Nephron (organoid): ENCODE measurements at regions not wholly inside any gene's neighbourhood (a gene's known extent, or its start where the extent isn't known, plus 50 kb on each side); places are given as distances from the start of the nearest gene placed in this dataset.

Experiments used
- H3K27ac Mint-ChIP-seq, 3 experiments: 2 replicates each; pipeline ENCODE4 v1.8.0; 2020; ENCODE audit warnings: mixed read lengths in 3 of 3, mild to moderate bottlenecking in 2 of 3, moderate library complexity in 1 of 3
- H3K27me3 Mint-ChIP-seq: 2 replicates; pipeline ENCODE4 v1.8.0; 2021; ENCODE audit warnings: low read depth, mild to moderate bottlenecking, moderate library complexity, mixed read lengths
- H3K36me3 Mint-ChIP-seq: 2 replicates; pipeline ENCODE4 v1.8.0; 2020; ENCODE audit warnings: low read depth, mixed read lengths
- H3K4me1 Mint-ChIP-seq: 2 replicates; pipeline ENCODE4 v1.8.0; 2020; ENCODE audit warnings: mixed read lengths
- H3K4me3 Mint-ChIP-seq, 3 experiments: 2 replicates each; pipeline ENCODE4 v1.8.0; 2020; ENCODE audit warnings: mild to moderate bottlenecking in 3 of 3, mixed read lengths in 3 of 3, moderate library complexity in 2 of 3
- H3K9me3 Mint-ChIP-seq: 2 replicates; pipeline ENCODE4 v1.8.0; 2020; ENCODE audit warnings: mixed read lengths
- CTCF ChIP-seq, 3 experiments: fragments of 200-600 bp; sonication (generic); IDR thresholded peaks; one replicate each; pipeline ENCODE4 v1.5.0; 2021; ENCODE audit warnings: antibody characterized with exemption in 3 of 3; ENCODE audit not compliant: unreplicated experiment in 3 of 3

- no peak overlapping the region for H3K4me3 Mint-ChIP-seq
- H3K27ac Mint-ChIP-seq, result no peak overlapping the region
- H3K36me3 Mint-ChIP-seq, result no peaks in the 10 kb centered on the region
- peaks cover 49% of the 10 kb centered on the region for H3K27me3 Mint-ChIP-seq
- TF ChIP-seq CTCF (IDR thresholded peaks at IDR 0.05; ENCODE audit: unreplicated experiment in 3 of 3), result no peak
- no peaks in the 10 kb centered on the region for H3K4me1 Mint-ChIP-seq
- H3K9me3 Mint-ChIP-seq, result no peaks in the 10 kb centered on the region
Measured at GRCh38 chr1:34270181-34270580, 93.5 kb downstream of the C1orf94 start.

- no peak overlapping the region for H3K27ac Mint-ChIP-seq
- peaks cover 36% of the 10 kb centered on the region for H3K27me3 Mint-ChIP-seq
- no peaks in the 10 kb centered on the region for H3K4me1 Mint-ChIP-seq
- H3K9me3 Mint-ChIP-seq, result no peaks in the 10 kb centered on the region
- no peak for TF ChIP-seq CTCF (IDR thresholded peaks at IDR 0.05; ENCODE audit: unreplicated experiment in 3 of 3)
- no peaks in the 10 kb centered on the region for H3K36me3 Mint-ChIP-seq
- H3K4me3 Mint-ChIP-seq, result no peak overlapping the region
Measured at GRCh38 chr1:34272152-34272551, 95.4 kb downstream of the C1orf94 start.

DNA sequence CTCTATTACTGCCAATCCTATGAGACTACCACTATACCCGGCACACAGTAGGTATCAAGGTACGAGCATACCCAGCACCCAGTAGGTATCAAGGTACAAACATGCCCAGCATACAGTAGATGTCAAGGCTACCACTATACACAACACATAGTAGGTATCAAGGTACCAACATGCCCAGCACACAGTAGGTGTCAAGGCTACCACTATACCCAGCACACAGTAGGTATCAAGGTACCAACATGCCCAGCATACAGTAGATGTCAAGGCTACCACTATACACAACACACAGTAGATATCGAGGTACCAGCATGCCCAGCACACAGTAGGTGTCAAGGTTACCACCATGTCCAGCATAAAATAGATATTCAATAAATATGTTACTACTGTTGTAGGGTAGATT lies 98.4 kb downstream of the C1orf94 start:
- Mint-ChIP-seq H3K27ac (no peak overlapping the region), H3K36me3 (no peaks in the 10 kb centered on the region), H3K9me3 (no peaks in the 10 kb centered on the region), H3K27me3 (peaks cover 15% of the 10 kb centered on the region), H3K4me3 (no peak overlapping the region), H3K4me1 (no peaks in the 10 kb centered on the region)
- no peak for TF ChIP-seq CTCF (IDR thresholded peaks at IDR 0.05; ENCODE audit: unreplicated experiment in 3 of 3)

DNA sequence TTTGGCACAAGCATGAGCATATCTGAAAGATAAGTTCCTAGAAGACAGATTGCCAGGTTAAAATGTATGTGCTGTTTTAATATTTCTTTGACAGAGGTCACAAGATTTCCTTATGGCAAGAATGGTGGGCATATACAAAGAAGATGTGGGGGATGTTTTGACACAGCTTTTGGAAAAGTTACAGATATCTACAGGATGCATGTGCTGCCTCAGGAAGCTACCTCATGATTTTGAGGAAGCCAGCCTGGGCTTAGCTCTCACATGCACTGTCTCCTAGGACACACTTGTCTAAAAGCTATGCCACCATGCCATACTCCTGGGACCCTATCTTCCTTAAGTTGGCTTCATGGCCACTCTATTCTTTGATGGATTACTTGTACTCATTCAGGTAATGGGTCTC lies 99.9 kb downstream of the C1orf94 start:
- H3K27me3 Mint-ChIP-seq, result peaks cover 22% of the 10 kb centered on the region
- no peaks in the 10 kb centered on the region for H3K9me3 Mint-ChIP-seq
- no peak overlapping the region for H3K4me3 Mint-ChIP-seq
- H3K4me1 Mint-ChIP-seq, result no peaks in the 10 kb centered on the region
- H3K27ac Mint-ChIP-seq, result no peak overlapping the region
- H3K36me3 Mint-ChIP-seq, result no peaks in the 10 kb centered on the region
- TF ChIP-seq CTCF (IDR thresholded peaks at IDR 0.05; ENCODE audit: unreplicated experiment in 3 of 3), result no peak

DNA sequence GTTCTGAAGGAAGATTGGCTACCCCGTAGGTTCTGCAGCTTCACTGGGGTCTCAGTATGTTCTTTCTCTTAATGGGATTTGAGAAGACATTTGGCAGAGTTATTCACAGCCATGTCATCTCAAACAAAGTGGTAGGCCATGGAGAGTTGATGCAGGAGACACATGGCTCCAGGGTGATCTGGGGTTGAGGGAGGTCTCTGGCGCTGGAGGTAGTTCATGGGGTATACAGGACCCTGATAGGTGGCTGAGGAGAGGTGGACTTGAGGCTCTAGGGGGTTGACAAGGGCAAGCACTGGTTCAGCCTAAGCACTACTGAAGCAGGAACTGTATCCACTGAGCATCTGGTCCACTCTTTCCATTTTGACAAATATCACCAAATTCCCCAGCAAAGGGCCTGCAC lies 100.4 kb downstream of the C1orf94 start:
- no peaks in the 10 kb centered on the region for H3K36me3 Mint-ChIP-seq
- TF ChIP-seq CTCF (IDR thresholded peaks at IDR 0.05; ENCODE audit: unreplicated experiment in 3 of 3), result no peak
- H3K4me3 Mint-ChIP-seq, result no peak overlapping the region
- no peaks in the 10 kb centered on the region for H3K4me1 Mint-ChIP-seq
- no peak overlapping the region for H3K27ac Mint-ChIP-seq
- H3K9me3 Mint-ChIP-seq, result no peaks in the 10 kb centered on the region
- H3K27me3 Mint-ChIP-seq, result peaks cover 17% of the 10 kb centered on the region

- Mint-ChIP-seq H3K36me3 (no peaks in the 10 kb centered on the region), H3K27me3 (peaks cover 16% of the 10 kb centered on the region), H3K4me3 (no peak overlapping the region), H3K4me1 (no peaks in the 10 kb centered on the region), H3K27ac (no peak overlapping the region), H3K9me3 (no peaks in the 10 kb centered on the region)
- no peak for TF ChIP-seq CTCF (IDR thresholded peaks at IDR 0.05; ENCODE audit: unreplicated experiment in 3 of 3)
Measured at GRCh38 chr1:34278211-34278610, 101.5 kb downstream of the C1orf94 start.
